Adrenal gland (tissue), 9 donors: ENCODE measurements at regions not wholly inside any gene's neighbourhood (a gene's known extent, or its start where the extent isn't known, plus 50 kb on each side); places are given as distances from the start of the nearest gene placed in this dataset.

ENCODE experiments used
- DNase-seq, 7 donors: peaks; one replicate each; pipeline ENCODE4 v3.0.0-alpha.2; 2019 to 2020
- H3K27ac ChIP-seq, 5 donors: fragments of 200-600 bp; sonication (generic) in 4 of 5; 1 replicate in 3 of 5; 2 replicates in 2 of 5; pipeline versions ENCODE4 v1.5.1 to v1.8.0; 2016 to 2020; ENCODE audit warnings: mild to moderate bottlenecking in 1 of 5
- H3K27me3 ChIP-seq: fragments of 200-600 bp; 2 replicates; pipeline ENCODE4 v1.8.0; 2021
- H3K36me3 ChIP-seq, 2 donors: fragments of 200-600 bp; replicated peaks in 1 of 2; 1 replicate in 1 of 2; 2 replicates in 1 of 2; pipeline versions ENCODE4 v1.5.1 to v1.8.0; 2018 to 2022
- H3K4me1 ChIP-seq, 2 donors: fragments of 200-600 bp; replicated peaks in 1 of 2; 1 replicate in 1 of 2; 2 replicates in 1 of 2; pipeline versions ENCODE4 v1.5.1 to v1.8.0; 2018 to 2021
- H3K4me3 ChIP-seq, 4 donors: fragments of 200-600 bp; sonication (generic) in 3 of 4; one replicate each; pipeline ENCODE4 v1.5.1; 2016 to 2018
- H3K9me3 ChIP-seq, 3 donors: fragments of 200-600 bp; sonication (generic) in 1 of 3; replicated peaks in 1 of 3; 1 replicate in 2 of 3; 2 replicates in 1 of 3; pipeline versions ENCODE4 v1.5.1 to v1.8.0; 2016 to 2021
- POLR2A ChIP-seq, 2 donors: fragments of 450-650 bp; IDR thresholded peaks; one replicate each; pipeline ENCODE4 v1.6.1; 2017; ENCODE audit warnings: antibody characterized with exemption in 2 of 2, mild to moderate bottlenecking in 2 of 2, moderate library complexity in 1 of 2
- WGBS, 4 donors: extraction: QIAGEN DNeasy Blood & Tissue Kit in 2 of 4; methylation state at CpG; one replicate each; pipeline versions ENCODE4 v1.1.5 to v1.1.7; 2013 to 2017; 5-methylcytosine and 5-hydroxymethylcytosine counted together
- intact Hi-C, 2 donors: fragments of 100-400 bp; cut with DNase I; formaldehyde crosslinking; loops; one replicate each; pipeline versions ENCODE4 v1.14.1 to v1.15.0; 2022 to 2023
- TF ChIP-seq, protein P1 (sequence below), 6 experiments: fragments of 450-650 bp in 4 of 6; fragments of 200-600 bp in 2 of 6; sonication (generic) in 1 of 6; IDR thresholded peaks; 1 replicate in 5 of 6; 2 replicates in 1 of 6; pipeline versions ENCODE4 v1.5.1 to v1.8.0; 2016 to 2021; ENCODE audit warnings: antibody characterized with exemption in 6 of 6, mild to moderate bottlenecking in 2 of 6, moderate library complexity in 1 of 6
- donor health status: healthy with polysubstance abuse.
- donor health status: Bipolar disorder and iron deficiency.
- donor health status: DM: yes; HTN: yes; CAD: no.
- donor health status: DM: no; HTN: no; CAD: no.
- donor health status: DM: no; HTN: no; CAD: no.

DNA sequence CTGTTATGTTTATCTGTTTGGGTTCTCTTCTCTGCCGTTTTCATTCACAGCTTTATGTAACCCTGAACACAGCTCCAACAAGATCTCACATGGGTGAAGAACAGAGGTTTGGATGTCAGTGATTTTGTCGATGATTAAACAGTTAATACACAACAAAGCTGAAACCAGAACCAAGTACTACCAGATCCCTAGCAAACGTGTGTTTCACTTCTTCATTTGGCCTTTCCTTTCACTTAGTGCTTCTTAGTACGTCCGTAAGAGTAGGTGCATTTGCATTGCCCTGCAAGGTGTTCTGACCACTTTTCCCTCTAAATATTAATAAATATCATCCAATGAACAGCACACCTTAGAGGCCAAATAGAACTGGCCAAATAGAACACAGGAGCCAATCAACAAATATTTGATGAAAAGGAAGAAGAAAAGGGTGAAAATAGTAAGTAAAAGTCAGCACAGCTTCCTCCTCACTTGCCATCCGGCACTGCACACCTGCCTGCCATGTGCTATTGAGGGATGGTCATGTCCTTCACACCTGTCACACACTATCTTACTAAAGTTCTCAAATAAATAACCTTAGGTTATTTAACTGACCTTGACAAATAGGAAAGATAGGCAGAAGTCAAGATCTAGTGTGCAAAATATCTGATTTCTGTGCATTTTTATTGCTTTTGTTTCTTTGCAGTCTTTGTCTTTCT, 252.6 kb upstream of the ANKRD30A start:
- Histone ChIP-seq H3K27me3 (no peaks in the 10 kb centered on the region), H3K4me1 (no peaks in the 10 kb centered on the region), H3K36me3 (no peaks in the 10 kb centered on the region), H3K4me3 (no peak overlapping the region), H3K9me3 (no peaks in the 10 kb centered on the region), H3K27ac (no peak overlapping the region)
- intact Hi-C loops, result no loop called here
- no peak for TF ChIP-seq POLR2A (IDR thresholded peaks at IDR 0.05)
- TF ChIP-seq, protein P1, sequence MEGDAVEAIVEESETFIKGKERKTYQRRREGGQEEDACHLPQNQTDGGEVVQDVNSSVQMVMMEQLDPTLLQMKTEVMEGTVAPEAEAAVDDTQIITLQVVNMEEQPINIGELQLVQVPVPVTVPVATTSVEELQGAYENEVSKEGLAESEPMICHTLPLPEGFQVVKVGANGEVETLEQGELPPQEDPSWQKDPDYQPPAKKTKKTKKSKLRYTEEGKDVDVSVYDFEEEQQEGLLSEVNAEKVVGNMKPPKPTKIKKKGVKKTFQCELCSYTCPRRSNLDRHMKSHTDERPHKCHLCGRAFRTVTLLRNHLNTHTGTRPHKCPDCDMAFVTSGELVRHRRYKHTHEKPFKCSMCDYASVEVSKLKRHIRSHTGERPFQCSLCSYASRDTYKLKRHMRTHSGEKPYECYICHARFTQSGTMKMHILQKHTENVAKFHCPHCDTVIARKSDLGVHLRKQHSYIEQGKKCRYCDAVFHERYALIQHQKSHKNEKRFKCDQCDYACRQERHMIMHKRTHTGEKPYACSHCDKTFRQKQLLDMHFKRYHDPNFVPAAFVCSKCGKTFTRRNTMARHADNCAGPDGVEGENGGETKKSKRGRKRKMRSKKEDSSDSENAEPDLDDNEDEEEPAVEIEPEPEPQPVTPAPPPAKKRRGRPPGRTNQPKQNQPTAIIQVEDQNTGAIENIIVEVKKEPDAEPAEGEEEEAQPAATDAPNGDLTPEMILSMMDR (IDR thresholded peaks at IDR 0.05), result no peak
- DNase-seq, result no peak
- WGBS, 4 donors, result 60 to 65% (median 62%) methylated on average over 6 of the region's 6 CpGs

DNA sequence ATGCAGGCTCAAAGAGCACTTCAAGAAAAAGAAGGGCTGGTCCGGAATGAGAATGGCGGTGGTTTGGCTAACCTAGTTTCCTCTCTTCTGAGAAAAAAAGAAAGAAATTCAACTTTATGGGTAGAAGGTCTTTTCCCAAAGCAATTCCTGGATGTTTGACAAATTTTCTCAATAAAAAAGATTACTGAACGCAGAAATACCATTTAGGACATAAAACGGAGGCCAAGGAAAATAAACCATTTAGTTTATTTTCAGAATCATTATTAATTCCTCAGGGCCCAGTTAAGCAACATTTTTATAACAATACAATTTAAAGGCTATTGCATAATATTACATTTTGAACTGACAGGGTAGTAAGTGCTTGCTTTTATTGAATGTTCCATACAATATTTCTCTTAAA, 284.6 kb upstream of the ANKRD30A start:
- Histone ChIP-seq H3K36me3 (no peaks in the 10 kb centered on the region), H3K4me3 (no peak overlapping the region), H3K9me3 (no peaks in the 10 kb centered on the region), H3K27me3 (no peaks in the 10 kb centered on the region), H3K4me1 (no peaks in the 10 kb centered on the region), H3K27ac (no peak overlapping the region)
- intact Hi-C loops, result no loop called here
- DNase-seq, result no peak
- TF ChIP-seq, protein P1 (IDR thresholded peaks at IDR 0.05), result no peak
- TF ChIP-seq POLR2A (IDR thresholded peaks at IDR 0.05), result no peak
- WGBS, 4 donors, result 61 to 73% (median 65%) methylated on average over 4 of the region's 4 CpGs

GRCh38 chr10:36837416-36837815, 288.0 kb upstream of the ANKRD30A start:
- H3K9me3 ChIP-seq, result no peaks in the 10 kb centered on the region

DNA sequence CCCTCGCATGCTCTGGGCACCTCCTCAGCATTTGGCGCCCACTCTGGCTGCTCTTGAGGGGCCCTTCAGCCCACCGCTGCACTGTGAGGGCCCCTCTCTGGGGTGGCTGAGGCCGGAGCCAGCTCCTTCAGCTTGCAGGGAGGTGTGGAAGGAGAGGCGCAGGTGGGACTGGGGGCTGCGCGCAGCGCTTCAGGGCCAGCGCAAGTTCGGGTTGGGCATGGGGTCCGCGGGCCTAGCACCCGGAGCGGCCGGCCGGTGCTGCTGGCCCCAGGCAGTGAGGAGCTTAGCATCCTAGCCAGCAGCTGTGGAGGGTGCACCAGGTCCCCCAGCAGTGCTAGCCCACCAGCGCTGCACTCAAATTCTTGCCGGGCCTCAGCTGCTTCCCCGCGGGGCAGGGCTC, 305.6 kb upstream of the ANKRD30A start:
- 91 to 98% (median 93%) methylated on average over 3 to 20 of the region's 20 CpGs for WGBS, 4 donors
- H3K9me3 ChIP-seq, result no peaks in the 10 kb centered on the region

More at GRCh38 chr10:36837416-36837815, 288.0 kb upstream of the ANKRD30A start:
- TF ChIP-seq, protein P1 (IDR thresholded peaks at IDR 0.05), result no peak
- TF ChIP-seq POLR2A (IDR thresholded peaks at IDR 0.05), result no peak
- H3K36me3 ChIP-seq, result no peaks in the 10 kb centered on the region
- DNase-seq, result no peak
- H3K27ac ChIP-seq, result no peak overlapping the region
- H3K27me3 ChIP-seq, result no peaks in the 10 kb centered on the region
- intact Hi-C loops, result no loop called here
- no peaks in the 10 kb centered on the region for H3K4me1 ChIP-seq
- H3K4me3 ChIP-seq, result no peak overlapping the region

More for the DNA sequence above, 305.6 kb upstream of the ANKRD30A start:
- TF ChIP-seq POLR2A (IDR thresholded peaks at IDR 0.05), result no peak
- TF ChIP-seq, protein P1 (IDR thresholded peaks at IDR 0.05), result no peak
- Histone ChIP-seq H3K4me3 (no peak overlapping the region), H3K27ac (no peak overlapping the region), H3K36me3 (no peaks in the 10 kb centered on the region), H3K27me3 (no peaks in the 10 kb centered on the region), H3K4me1 (no peaks in the 10 kb centered on the region)
- no peak for DNase-seq
- intact Hi-C loops, result no loop called here
